GM19238 (cell line): ENCODE measurements at regions not wholly inside any gene's neighbourhood (a gene's known extent, or its start where the extent isn't known, plus 50 kb on each side); places are given as distances from the start of the nearest gene placed in this dataset.
"Not testable (repeated sequence)": the region's sequence is repeated elsewhere in the genome, so short reads cannot be mapped to it uniquely, and the experiment has no call there.

Experiments used
- DNase-seq: peaks from one replicate; pipeline ENCODE4 v3.0.0; 2011; ENCODE audit warnings: low spot score; ENCODE audit not compliant: insufficient read length

- no peak for DNase-seq
Observed at GRCh38 chr3:20563251-20563650, 377.2 kb upstream of the SGO1 start.

GRCh38 chr3:20561166-20561565, 375.2 kb upstream of the SGO1 start:
- DNase-seq, result no peak

GRCh38 chr3:20560446-20560845, 374.4 kb upstream of the SGO1 start:
- not testable (repeated sequence) for DNase-seq

GRCh38 chr3:20558161-20558560, 372.2 kb upstream of the SGO1 start:
- DNase-seq, result no peak

- DNase-seq, result no peak
Observed at GRCh38 chr3:20556661-20557060, 370.7 kb upstream of the SGO1 start.

GRCh38 chr3:20552605-20553275, 366.7 kb upstream of the SGO1 start:
- no peak for DNase-seq

GRCh38 chr3:20547361-20548269, 361.6 kb upstream of the SGO1 start:
- DNase-seq, result not testable (repeated sequence)

- DNase-seq, result no peak
Observed at GRCh38 chr3:20546636-20547035, 360.6 kb upstream of the SGO1 start.

- no peak for DNase-seq
Observed at GRCh38 chr3:20543535-20544226, 357.7 kb upstream of the SGO1 start.

GRCh38 chr3:20540066-20540465, 354.1 kb upstream of the SGO1 start:
- no peak for DNase-seq

GRCh38 chr3:20539666-20540065, 353.7 kb upstream of the SGO1 start:
- DNase-seq, result no peak

GRCh38 chr3:20537234-20537633, 351.2 kb upstream of the SGO1 start:
- no peak for DNase-seq

- DNase-seq, result no peak
Observed at GRCh38 chr3:20529911-20530310, 343.9 kb upstream of the SGO1 start.

GRCh38 chr3:20528180-20528770, 342.3 kb upstream of the SGO1 start:
- DNase-seq, result no peak

GRCh38 chr3:20527368-20527767, 341.4 kb upstream of the SGO1 start:
- no peak for DNase-seq

- DNase-seq, result no peak
Observed at GRCh38 chr3:20524328-20524727, 338.3 kb upstream of the SGO1 start.

GRCh38 chr3:20523293-20523692, 337.3 kb upstream of the SGO1 start:
- no peak for DNase-seq

- DNase-seq, result not testable (repeated sequence)
Observed at GRCh38 chr3:20517316-20517715, 331.3 kb upstream of the SGO1 start.

GRCh38 chr3:20516311-20516710, 330.3 kb upstream of the SGO1 start:
- DNase-seq, result no peak

- DNase-seq, result no peak
Observed at GRCh38 chr3:20515834-20516233, 329.8 kb upstream of the SGO1 start.

- no peak for DNase-seq
Observed at GRCh38 chr3:20511863-20512505, 326.0 kb upstream of the SGO1 start.
